Parathyroid adenoma (tissue), 2 donors: ENCODE measurements at regions not wholly inside any gene's neighbourhood (a gene's known extent, or its start where the extent isn't known, plus 50 kb on each side); places are given as distances from the start of the nearest gene placed in this dataset.

Experiments used
- H2AFZ ChIP-seq: fragments of 300-600 bp; sonication (generic); one replicate; pipeline ENCODE4 v1.7.0; 2017; ENCODE audit warnings: antibody characterized with exemption, mild to moderate bottlenecking
- H3K27ac ChIP-seq: fragments of 300-600 bp; sonication (generic); one replicate; pipeline ENCODE4 v1.7.0; 2017
- H3K27me3 ChIP-seq: fragments of 300-600 bp; sonication (generic); one replicate; pipeline ENCODE4 v1.7.0; 2017; ENCODE audit warnings: low read length; ENCODE audit not compliant: control insufficient read depth, insufficient read depth
- H3K36me3 ChIP-seq: fragments of 300-600 bp; sonication (generic); one replicate; pipeline ENCODE4 v1.7.0; 2017; ENCODE audit warnings: low read length; ENCODE audit not compliant: control insufficient read depth, insufficient read depth
- H3K4me1 ChIP-seq: fragments of 300-600 bp; sonication (generic); one replicate; pipeline ENCODE4 v1.7.0; 2017; ENCODE audit warnings: control low read depth
- H3K4me2 ChIP-seq: fragments of 300-600 bp; sonication (generic); one replicate; pipeline ENCODE4 v1.7.0; 2017; ENCODE audit warnings: low read length
- H3K4me3 ChIP-seq: fragments of 300-600 bp; sonication (generic); one replicate; pipeline ENCODE4 v1.7.0; 2017; ENCODE audit warnings: low read depth, low read length
- H3K79me2 ChIP-seq: fragments of 300-600 bp; sonication (generic); one replicate; pipeline ENCODE4 v1.7.0; 2017; ENCODE audit warnings: control low read depth
- H3K9ac ChIP-seq: fragments of 300-600 bp; sonication (generic); one replicate; pipeline ENCODE4 v1.7.0; 2017; ENCODE audit warnings: mild to moderate bottlenecking
- H3K9me3 ChIP-seq: fragments of 300-600 bp; sonication (generic); one replicate; pipeline ENCODE4 v1.7.0; 2017; ENCODE audit warnings: low read length; ENCODE audit not compliant: control insufficient read depth
- CTCF ChIP-seq: fragments of 300-600 bp; sonication (generic); IDR thresholded peaks from one replicate; pipeline ENCODE4 v1.7.0; 2017; ENCODE audit warnings: antibody characterized with exemption, mild to moderate bottlenecking
- donor health status: primary hyperparathyroidism.

DNA sequence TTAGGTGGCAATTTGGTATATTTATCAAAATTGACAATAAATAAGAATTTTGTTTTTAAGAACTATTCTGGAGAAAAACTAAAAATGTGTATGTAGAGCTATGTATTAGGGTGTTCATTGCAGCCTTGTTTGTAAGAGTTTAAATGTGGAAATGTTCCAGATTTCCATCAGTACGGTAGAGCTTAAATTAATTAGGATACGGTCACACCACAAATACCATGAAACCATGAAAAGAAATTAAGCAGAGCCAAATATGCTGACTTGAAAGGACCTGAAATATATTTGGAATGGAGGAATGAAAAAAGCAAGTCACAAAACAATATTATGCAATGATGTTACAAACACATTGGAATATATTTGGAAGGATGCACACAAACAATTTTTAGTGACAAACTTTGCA lies 64.6 kb downstream of the ACTBL2 start:
- H3K36me3 ChIP-seq, result no peaks in the 10 kb centered on the region
- no peak overlapping the region for H3K4me3 ChIP-seq
- H3K9me3 ChIP-seq, result no peaks in the 10 kb centered on the region
- TF ChIP-seq CTCF, result no peak
- no peak overlapping the region for H3K4me2 ChIP-seq
- H3K9ac ChIP-seq, result no peak overlapping the region
- no peak overlapping the region for H3K27ac ChIP-seq
- no peaks in the 10 kb centered on the region for H3K79me2 ChIP-seq
- H3K27me3 ChIP-seq, result no peaks in the 10 kb centered on the region
- H2AFZ ChIP-seq, result no peak overlapping the region
- H3K4me1 ChIP-seq, result no peaks in the 10 kb centered on the region

DNA sequence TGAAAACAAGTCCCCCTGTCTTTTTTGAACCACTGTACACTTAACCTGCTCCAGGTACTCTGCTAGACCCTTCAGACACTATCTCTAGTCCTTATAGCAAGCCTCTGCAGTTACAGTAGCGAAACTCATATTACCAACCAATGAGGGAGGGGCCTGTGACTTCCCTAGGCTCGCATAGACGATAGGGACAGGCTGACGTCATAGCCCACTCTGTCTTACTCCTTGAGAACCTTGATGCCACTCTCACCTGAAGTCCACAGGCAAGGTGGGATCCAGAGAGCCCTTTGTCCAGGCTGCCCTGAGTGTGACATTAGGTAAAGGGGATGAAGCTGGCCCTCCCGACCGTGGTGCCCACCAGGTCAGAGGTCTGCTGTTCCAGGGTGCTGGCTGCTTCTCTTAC lies 65.3 kb downstream of the ACTBL2 start:
- no peak overlapping the region for H3K4me3 ChIP-seq
- no peak overlapping the region for H3K27ac ChIP-seq
- no peaks in the 10 kb centered on the region for H3K9me3 ChIP-seq
- TF ChIP-seq CTCF, result no peak
- H3K36me3 ChIP-seq, result no peaks in the 10 kb centered on the region
- H2AFZ ChIP-seq, result no peak overlapping the region
- no peaks in the 10 kb centered on the region for H3K4me1 ChIP-seq
- H3K4me2 ChIP-seq, result no peak overlapping the region
- H3K27me3 ChIP-seq, result no peaks in the 10 kb centered on the region
- H3K79me2 ChIP-seq, result no peaks in the 10 kb centered on the region
- H3K9ac ChIP-seq, result no peak overlapping the region

GRCh38 chr5:57416278-57416994 lies 66.2 kb downstream of the ACTBL2 start:
- Histone ChIP-seq H3K4me1 (no peaks in the 10 kb centered on the region), H2AFZ (no peak overlapping the region), H3K4me2 (no peak overlapping the region), H3K36me3 (no peaks in the 10 kb centered on the region), H3K9me3 (no peaks in the 10 kb centered on the region), H3K9ac (no peak overlapping the region), H3K27ac (no peak overlapping the region), H3K27me3 (no peaks in the 10 kb centered on the region), H3K4me3 (no peak overlapping the region), H3K79me2 (no peaks in the 10 kb centered on the region)
- no peak for TF ChIP-seq CTCF

- H3K4me2 ChIP-seq, result no peak overlapping the region
- H3K27me3 ChIP-seq, result no peaks in the 10 kb centered on the region
- no peak overlapping the region for H3K9ac ChIP-seq
- H3K79me2 ChIP-seq, result no peaks in the 10 kb centered on the region
- no peaks in the 10 kb centered on the region for H3K9me3 ChIP-seq
- H3K27ac ChIP-seq, result no peak overlapping the region
- no peaks in the 10 kb centered on the region for H3K4me1 ChIP-seq
- TF ChIP-seq CTCF, result no peak
- H3K36me3 ChIP-seq, result no peaks in the 10 kb centered on the region
- no peak overlapping the region for H3K4me3 ChIP-seq
- H2AFZ ChIP-seq, result no peak overlapping the region
Observed at GRCh38 chr5:57414857-57415256, 67.8 kb downstream of the ACTBL2 start.

GRCh38 chr5:57414191-57414590 lies 68.4 kb downstream of the ACTBL2 start:
- H3K27ac ChIP-seq, result no peak overlapping the region
- no peaks in the 10 kb centered on the region for H3K79me2 ChIP-seq
- H3K36me3 ChIP-seq, result no peaks in the 10 kb centered on the region
- no peak overlapping the region for H3K4me3 ChIP-seq
- no peak overlapping the region for H3K4me2 ChIP-seq
- no peak overlapping the region for H2AFZ ChIP-seq
- H3K9ac ChIP-seq, result no peak overlapping the region
- no peak for TF ChIP-seq CTCF
- no peaks in the 10 kb centered on the region for H3K27me3 ChIP-seq
- no peaks in the 10 kb centered on the region for H3K4me1 ChIP-seq
- H3K9me3 ChIP-seq, result no peaks in the 10 kb centered on the region
